ENCODE measurements at regions not wholly inside any gene's neighbourhood (a gene's known extent, or its start where the extent isn't known, plus 50 kb on each side); places are given as distances from the start of the nearest gene placed in this dataset.

- H3K4me3 ChIP-seq (ENCODE audit: low read depth, low read length) = no peak overlapping the region
- DNase-seq (ENCODE audit: low read depth) = no peak
- no peak for TF ChIP-seq CTCF (IDR thresholded peaks at IDR 0.05; ENCODE audit: control insufficient read depth, extremely low read depth, insufficient read depth)
Measured at GRCh38 chr22:48895336-48895735, 932.3 kb downstream of the BRD1 start.

- no peak for DNase-seq (ENCODE audit: low read depth)
- TF ChIP-seq CTCF (IDR thresholded peaks at IDR 0.05; ENCODE audit: control insufficient read depth, extremely low read depth, insufficient read depth) = no peak
- no peak overlapping the region for H3K4me3 ChIP-seq (ENCODE audit: low read depth, low read length)
Measured at GRCh38 chr22:48894804-48895250, 932.8 kb downstream of the BRD1 start.

GRCh38 chr22:48894064-48894671, 933.5 kb downstream of the BRD1 start:
- H3K4me3 ChIP-seq (ENCODE audit: low read depth, low read length) = no peak overlapping the region
- TF ChIP-seq CTCF (IDR thresholded peaks at IDR 0.05; ENCODE audit: control insufficient read depth, extremely low read depth, insufficient read depth) = peak; percentile 32
- no peak for DNase-seq (ENCODE audit: low read depth)

- no peak for DNase-seq (ENCODE audit: low read depth)
- TF ChIP-seq CTCF (IDR thresholded peaks at IDR 0.05; ENCODE audit: control insufficient read depth, extremely low read depth, insufficient read depth) = no peak
- H3K4me3 ChIP-seq (ENCODE audit: low read depth, low read length) = no peak overlapping the region
Measured at GRCh38 chr22:48893288-48894063, 934.2 kb downstream of the BRD1 start.

- no peak overlapping the region for H3K4me3 ChIP-seq (ENCODE audit: low read depth, low read length)
- TF ChIP-seq CTCF (IDR thresholded peaks at IDR 0.05; ENCODE audit: control insufficient read depth, extremely low read depth, insufficient read depth) = no peak
- no peak for DNase-seq (ENCODE audit: low read depth)
Measured at GRCh38 chr22:48892578-48893287, 934.9 kb downstream of the BRD1 start.

GRCh38 chr22:48891688-48892577, 935.7 kb downstream of the BRD1 start:
- no peak overlapping the region for H3K4me3 ChIP-seq (ENCODE audit: low read depth, low read length)
- no peak for TF ChIP-seq CTCF (IDR thresholded peaks at IDR 0.05; ENCODE audit: control insufficient read depth, extremely low read depth, insufficient read depth)
- DNase-seq (ENCODE audit: low read depth) = no peak
